Memory B cell (primary cell): ENCODE measurements at regions not wholly inside any gene's neighbourhood (a gene's known extent, or its start where the extent isn't known, plus 50 kb on each side); places are given as distances from the start of the nearest gene placed in this dataset.

ENCODE experiments used
- ATAC-seq: fragments of 150-1000 bp; cut with Tn5 transposase; 2 replicates; pipeline ENCODE4 v1.10.0; 2021; ENCODE audit warnings: low read depth, mild to moderate bottlenecking, moderate library complexity
- DNase-seq, 2 donors: peaks; one replicate each; pipeline ENCODE4 v3.0.0; 2022; ENCODE audit warnings: low spot score in 2 of 2
- H3K27ac Mint-ChIP-seq: one replicate; pipeline ENCODE4 v1.8.0; 2022; ENCODE audit warnings: mild to moderate bottlenecking, moderate library complexity, mixed read lengths
- H3K27me3 Mint-ChIP-seq: one replicate; pipeline ENCODE4 v1.8.0; 2022; ENCODE audit warnings: mixed read lengths
- H3K36me3 Mint-ChIP-seq: one replicate; pipeline ENCODE4 v1.8.0; 2022; ENCODE audit warnings: mild to moderate bottlenecking, mixed read lengths
- H3K4me1 Mint-ChIP-seq: one replicate; pipeline ENCODE4 v1.8.0; 2022; ENCODE audit warnings: mixed read lengths
- H3K4me3 Mint-ChIP-seq: one replicate; pipeline ENCODE4 v1.8.0; 2022; ENCODE audit warnings: mild to moderate bottlenecking, moderate library complexity, mixed read lengths
- H3K9me3 Mint-ChIP-seq: one replicate; pipeline ENCODE4 v1.8.0; 2022; ENCODE audit warnings: mixed read lengths

GRCh38 chr10:131022369-131022768 lies 289.2 kb downstream of the TCERG1L start:
- Mint-ChIP-seq H3K36me3 (no peaks in the 10 kb centered on the region), H3K27ac (no peak overlapping the region), H3K4me3 (no peak overlapping the region), H3K27me3 (no peaks in the 10 kb centered on the region), H3K9me3 (no peaks in the 10 kb centered on the region), H3K4me1 (no peaks in the 10 kb centered on the region)
- DNase-seq (no peak), ATAC-seq (no peak)

GRCh38 chr10:131022981-131023380 lies 288.5 kb downstream of the TCERG1L start:
- no peaks in the 10 kb centered on the region for H3K36me3 Mint-ChIP-seq

GRCh38 chr10:131024259-131025131 lies 287.0 kb downstream of the TCERG1L start:
- H3K27ac Mint-ChIP-seq: no peak overlapping the region
- H3K27me3 Mint-ChIP-seq: no peaks in the 10 kb centered on the region
- no peak for ATAC-seq
- H3K9me3 Mint-ChIP-seq: no peaks in the 10 kb centered on the region
- H3K4me1 Mint-ChIP-seq: no peaks in the 10 kb centered on the region
- H3K4me3 Mint-ChIP-seq: no peak overlapping the region
- H3K36me3 Mint-ChIP-seq: no peaks in the 10 kb centered on the region
- no peak for DNase-seq

More at GRCh38 chr10:131022981-131023380, 288.5 kb downstream of the TCERG1L start:
- H3K27ac Mint-ChIP-seq: no peak overlapping the region
- H3K9me3 Mint-ChIP-seq: no peaks in the 10 kb centered on the region
- H3K4me1 Mint-ChIP-seq: no peaks in the 10 kb centered on the region
- no peaks in the 10 kb centered on the region for H3K27me3 Mint-ChIP-seq
- DNase-seq (no peak), ATAC-seq (no peak)
- no peak overlapping the region for H3K4me3 Mint-ChIP-seq

GRCh38 chr10:131025333-131025732 lies 286.2 kb downstream of the TCERG1L start:
- DNase-seq (no peak), ATAC-seq (no peak)
- no peaks in the 10 kb centered on the region for H3K27me3 Mint-ChIP-seq
- no peaks in the 10 kb centered on the region for H3K9me3 Mint-ChIP-seq
- no peak overlapping the region for H3K27ac Mint-ChIP-seq
- H3K36me3 Mint-ChIP-seq: no peaks in the 10 kb centered on the region
- H3K4me1 Mint-ChIP-seq: no peaks in the 10 kb centered on the region
- H3K4me3 Mint-ChIP-seq: no peak overlapping the region

GRCh38 chr10:131027256-131027655 lies 284.3 kb downstream of the TCERG1L start:
- ATAC-seq: no peak
- no peak overlapping the region for H3K27ac Mint-ChIP-seq
- H3K4me1 Mint-ChIP-seq: no peaks in the 10 kb centered on the region
- H3K4me3 Mint-ChIP-seq: no peak overlapping the region
- no peaks in the 10 kb centered on the region for H3K27me3 Mint-ChIP-seq
- H3K9me3 Mint-ChIP-seq: no peaks in the 10 kb centered on the region
- no peak for DNase-seq
- H3K36me3 Mint-ChIP-seq: no peaks in the 10 kb centered on the region

GRCh38 chr10:131031346-131031745 lies 280.2 kb downstream of the TCERG1L start:
- H3K4me1 Mint-ChIP-seq: no peaks in the 10 kb centered on the region
- ATAC-seq: no peak
- no peaks in the 10 kb centered on the region for H3K27me3 Mint-ChIP-seq

GRCh38 chr10:131032329-131033165 lies 279.0 kb downstream of the TCERG1L start:
- Mint-ChIP-seq H3K4me1 (no peaks in the 10 kb centered on the region), H3K9me3 (peaks cover 1% of the 10 kb centered on the region), H3K36me3 (no peaks in the 10 kb centered on the region), H3K4me3 (no peak overlapping the region), H3K27ac (no peak overlapping the region), H3K27me3 (peaks cover under 1% of the 10 kb centered on the region)
- no peak for ATAC-seq
- no peak for DNase-seq

More at GRCh38 chr10:131031346-131031745, 280.2 kb downstream of the TCERG1L start:
- H3K36me3 Mint-ChIP-seq: no peaks in the 10 kb centered on the region
- no peak overlapping the region for H3K4me3 Mint-ChIP-seq
- no peaks in the 10 kb centered on the region for H3K9me3 Mint-ChIP-seq
- no peak overlapping the region for H3K27ac Mint-ChIP-seq
- DNase-seq: no peak

GRCh38 chr10:131033166-131034085 lies 278.1 kb downstream of the TCERG1L start:
- H3K4me1 Mint-ChIP-seq: no peaks in the 10 kb centered on the region
- ATAC-seq (no peak), DNase-seq (no peak)
- H3K4me3 Mint-ChIP-seq: no peak overlapping the region
- H3K36me3 Mint-ChIP-seq: no peaks in the 10 kb centered on the region
- H3K9me3 Mint-ChIP-seq: peaks cover 1% of the 10 kb centered on the region
- H3K27me3 Mint-ChIP-seq: peaks cover 1% of the 10 kb centered on the region
- H3K27ac Mint-ChIP-seq: no peak overlapping the region

GRCh38 chr10:131034451-131034850 lies 277.1 kb downstream of the TCERG1L start:
- peaks cover 1% of the 10 kb centered on the region for H3K9me3 Mint-ChIP-seq
- no peaks in the 10 kb centered on the region for H3K36me3 Mint-ChIP-seq
- DNase-seq: no peak
- peaks cover 1% of the 10 kb centered on the region for H3K27me3 Mint-ChIP-seq
- H3K4me3 Mint-ChIP-seq: no peak overlapping the region
- ATAC-seq: no peak
- H3K27ac Mint-ChIP-seq: no peak overlapping the region
- H3K4me1 Mint-ChIP-seq: no peaks in the 10 kb centered on the region

- Mint-ChIP-seq H3K27me3 (peaks cover 1% of the 10 kb centered on the region), H3K4me3 (no peak overlapping the region), H3K27ac (no peak overlapping the region), H3K4me1 (no peaks in the 10 kb centered on the region), H3K9me3 (peaks cover 3% of the 10 kb centered on the region), H3K36me3 (no peaks in the 10 kb centered on the region)
- no peak for DNase-seq
- ATAC-seq: no peak
Measured at GRCh38 chr10:131035779-131036178, 275.7 kb downstream of the TCERG1L start.

- no peak for DNase-seq
- H3K4me1 Mint-ChIP-seq: no peaks in the 10 kb centered on the region
- H3K9me3 Mint-ChIP-seq: peaks cover 3% of the 10 kb centered on the region
- ATAC-seq: no peak
- H3K4me3 Mint-ChIP-seq: no peak overlapping the region
- peaks cover 1% of the 10 kb centered on the region for H3K27me3 Mint-ChIP-seq
- H3K27ac Mint-ChIP-seq: no peak overlapping the region
- H3K36me3 Mint-ChIP-seq: no peaks in the 10 kb centered on the region
Measured at GRCh38 chr10:131038056-131038455, 273.5 kb downstream of the TCERG1L start.

- DNase-seq (no peak), ATAC-seq (no peak)
- no peak overlapping the region for H3K4me3 Mint-ChIP-seq
- H3K9me3 Mint-ChIP-seq: peaks cover 6% of the 10 kb centered on the region
- H3K4me1 Mint-ChIP-seq: no peaks in the 10 kb centered on the region
- no peak overlapping the region for H3K27ac Mint-ChIP-seq
- peaks cover 1% of the 10 kb centered on the region for H3K27me3 Mint-ChIP-seq
- H3K36me3 Mint-ChIP-seq: no peaks in the 10 kb centered on the region
Measured at GRCh38 chr10:131041031-131041430, 270.5 kb downstream of the TCERG1L start.

- Mint-ChIP-seq H3K4me3 (no peak overlapping the region), H3K36me3 (no peaks in the 10 kb centered on the region), H3K4me1 (no peaks in the 10 kb centered on the region), H3K27me3 (peaks cover 1% of the 10 kb centered on the region), H3K9me3 (peaks cover 10% of the 10 kb centered on the region), H3K27ac (no peak overlapping the region)
- no peak for DNase-seq
- ATAC-seq: no peak
Measured at GRCh38 chr10:131041441-131041840, 270.1 kb downstream of the TCERG1L start.
